ENCODE measurements at regions not wholly inside any gene's neighbourhood (a gene's known extent, or its start where the extent isn't known, plus 50 kb on each side); places are given as distances from the start of the nearest gene placed in this dataset.

DNA sequence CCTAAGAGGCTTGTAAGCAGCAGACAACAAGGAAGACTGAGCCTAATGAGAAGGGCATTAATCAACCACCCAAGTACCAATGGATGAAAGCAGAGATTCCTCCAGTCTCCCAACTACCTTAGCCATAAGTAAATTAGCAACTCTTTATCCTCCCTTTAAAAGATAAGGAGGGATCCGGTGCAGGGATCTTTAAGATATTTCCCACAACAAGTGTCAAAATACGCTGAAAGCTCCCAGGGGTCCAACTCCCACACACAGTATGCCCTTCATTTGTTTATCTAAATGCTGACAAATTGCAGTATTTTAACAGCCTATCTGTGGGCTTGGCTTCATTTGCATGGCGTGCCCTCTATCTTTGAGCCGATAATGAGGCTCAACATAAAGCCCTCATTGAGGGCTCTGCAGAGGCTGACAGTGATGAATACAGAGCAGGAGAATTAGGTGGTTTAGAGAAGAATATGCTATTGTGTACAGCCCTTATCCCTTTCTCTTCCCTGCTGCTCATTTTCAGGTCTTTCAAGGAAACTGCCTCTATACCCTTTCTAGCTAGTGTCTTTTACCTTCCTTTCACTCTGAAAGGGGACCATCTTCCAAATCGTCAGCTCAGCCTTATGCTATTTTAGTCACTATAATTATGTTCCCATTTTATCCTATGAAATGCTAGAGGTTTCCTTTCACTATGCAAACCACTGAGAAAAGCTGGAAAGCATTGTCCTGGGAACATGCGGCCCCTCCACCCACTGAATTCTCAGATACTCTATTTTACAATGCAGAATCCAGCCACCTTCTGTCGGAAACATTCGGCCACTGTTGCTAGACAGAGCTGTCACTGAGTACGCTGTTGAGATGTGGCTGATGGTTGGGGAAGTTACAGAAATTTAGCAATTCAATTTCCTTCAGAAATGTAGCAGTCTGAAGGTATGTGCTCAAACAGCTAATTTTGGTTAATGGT, 575.2 kb upstream of the JAG1 start:
- H3K36me3 ChIP-seq (ENCODE audit: control insufficient read depth, insufficient read depth, low read length): no peaks in the 10 kb centered on the region; the same call in 1 of the 2 replicates
- intact Hi-C loops (cut with micrococcal nuclease; ENCODE audit: unreplicated experiment): no loop called here
- no peaks in the 10 kb centered on the region for H3K4me1 ChIP-seq (ENCODE audit: control insufficient read depth, insufficient read depth, low read length)
- ATAC-seq (no peak), DNase-seq (ENCODE audit: low read depth, low spot score) (no peak)
- TF ChIP-seq, protein P1, sequence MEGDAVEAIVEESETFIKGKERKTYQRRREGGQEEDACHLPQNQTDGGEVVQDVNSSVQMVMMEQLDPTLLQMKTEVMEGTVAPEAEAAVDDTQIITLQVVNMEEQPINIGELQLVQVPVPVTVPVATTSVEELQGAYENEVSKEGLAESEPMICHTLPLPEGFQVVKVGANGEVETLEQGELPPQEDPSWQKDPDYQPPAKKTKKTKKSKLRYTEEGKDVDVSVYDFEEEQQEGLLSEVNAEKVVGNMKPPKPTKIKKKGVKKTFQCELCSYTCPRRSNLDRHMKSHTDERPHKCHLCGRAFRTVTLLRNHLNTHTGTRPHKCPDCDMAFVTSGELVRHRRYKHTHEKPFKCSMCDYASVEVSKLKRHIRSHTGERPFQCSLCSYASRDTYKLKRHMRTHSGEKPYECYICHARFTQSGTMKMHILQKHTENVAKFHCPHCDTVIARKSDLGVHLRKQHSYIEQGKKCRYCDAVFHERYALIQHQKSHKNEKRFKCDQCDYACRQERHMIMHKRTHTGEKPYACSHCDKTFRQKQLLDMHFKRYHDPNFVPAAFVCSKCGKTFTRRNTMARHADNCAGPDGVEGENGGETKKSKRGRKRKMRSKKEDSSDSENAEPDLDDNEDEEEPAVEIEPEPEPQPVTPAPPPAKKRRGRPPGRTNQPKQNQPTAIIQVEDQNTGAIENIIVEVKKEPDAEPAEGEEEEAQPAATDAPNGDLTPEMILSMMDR (IDR thresholded peaks at IDR 0.05): no peak
- TF ChIP-seq POLR2AphosphoS5 (IDR thresholded peaks at IDR 0.05; ENCODE audit: low read depth, low read length) (no peak), TCF7L2 (IDR thresholded peaks at IDR 0.05; ENCODE audit: low read depth, low read length) (no peak), SIN3A (IDR thresholded peaks at IDR 0.05; ENCODE audit: borderline replicate concordance, insufficient read depth, low read depth, low read length) (no peak)
- TF ChIP-seq, protein P2, sequence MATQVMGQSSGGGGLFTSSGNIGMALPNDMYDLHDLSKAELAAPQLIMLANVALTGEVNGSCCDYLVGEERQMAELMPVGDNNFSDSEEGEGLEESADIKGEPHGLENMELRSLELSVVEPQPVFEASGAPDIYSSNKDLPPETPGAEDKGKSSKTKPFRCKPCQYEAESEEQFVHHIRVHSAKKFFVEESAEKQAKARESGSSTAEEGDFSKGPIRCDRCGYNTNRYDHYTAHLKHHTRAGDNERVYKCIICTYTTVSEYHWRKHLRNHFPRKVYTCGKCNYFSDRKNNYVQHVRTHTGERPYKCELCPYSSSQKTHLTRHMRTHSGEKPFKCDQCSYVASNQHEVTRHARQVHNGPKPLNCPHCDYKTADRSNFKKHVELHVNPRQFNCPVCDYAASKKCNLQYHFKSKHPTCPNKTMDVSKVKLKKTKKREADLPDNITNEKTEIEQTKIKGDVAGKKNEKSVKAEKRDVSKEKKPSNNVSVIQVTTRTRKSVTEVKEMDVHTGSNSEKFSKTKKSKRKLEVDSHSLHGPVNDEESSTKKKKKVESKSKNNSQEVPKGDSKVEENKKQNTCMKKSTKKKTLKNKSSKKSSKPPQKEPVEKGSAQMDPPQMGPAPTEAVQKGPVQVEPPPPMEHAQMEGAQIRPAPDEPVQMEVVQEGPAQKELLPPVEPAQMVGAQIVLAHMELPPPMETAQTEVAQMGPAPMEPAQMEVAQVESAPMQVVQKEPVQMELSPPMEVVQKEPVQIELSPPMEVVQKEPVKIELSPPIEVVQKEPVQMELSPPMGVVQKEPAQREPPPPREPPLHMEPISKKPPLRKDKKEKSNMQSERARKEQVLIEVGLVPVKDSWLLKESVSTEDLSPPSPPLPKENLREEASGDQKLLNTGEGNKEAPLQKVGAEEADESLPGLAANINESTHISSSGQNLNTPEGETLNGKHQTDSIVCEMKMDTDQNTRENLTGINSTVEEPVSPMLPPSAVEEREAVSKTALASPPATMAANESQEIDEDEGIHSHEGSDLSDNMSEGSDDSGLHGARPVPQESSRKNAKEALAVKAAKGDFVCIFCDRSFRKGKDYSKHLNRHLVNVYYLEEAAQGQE (IDR thresholded peaks at IDR 0.05; ENCODE audit: insufficient read depth in 1 of 2, low read depth in 2 of 2, low read length in 1 of 2): no peak
- ChIA-PET CTCF (no interaction called here), POLR2A (no interaction called here)
- no peak overlapping the region for H3K27ac ChIP-seq (ENCODE audit: low read length)
- no peaks in the 10 kb centered on the region; the same call in 1 of the 2 replicates for H3K9me3 ChIP-seq (ENCODE audit: control insufficient read depth, insufficient read depth, low read depth, low read length)
- in situ Hi-C loops (cut with HindIII; ENCODE audit: low pct_unique_long_range_greater_than_20kb, low sequenced_read_pairs): no loop called here
- BruUV-seq (replicated peaks): no TSS peak
- no peaks in the 10 kb centered on the region for H3K27me3 ChIP-seq (ENCODE audit: control insufficient read depth, insufficient read depth, low read length)
- no peak overlapping the region for H3K4me3 ChIP-seq (ENCODE audit: low read depth in 2 of 2, low read length in 2 of 2)

DNA sequence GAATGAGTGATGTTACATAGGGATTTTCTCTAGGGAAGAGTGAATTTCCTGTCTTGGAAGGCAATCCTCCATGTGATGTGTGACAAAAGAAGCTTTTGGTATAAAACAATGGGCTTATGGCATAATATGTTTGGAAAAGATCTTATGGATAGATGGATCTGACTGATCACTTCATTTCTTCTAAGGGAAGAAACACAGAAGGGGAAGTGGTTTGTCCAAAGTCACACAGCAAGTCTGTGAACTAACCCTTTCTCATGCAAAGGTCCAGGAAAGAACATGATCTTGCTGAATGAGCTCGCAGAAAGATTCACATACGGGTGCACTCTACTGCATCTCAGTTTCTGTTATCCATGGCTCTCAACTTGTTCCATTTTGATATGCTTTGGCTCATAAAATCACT, 575.9 kb upstream of the JAG1 start:
- no TSS peak for BruUV-seq (replicated peaks)
- H3K4me3 ChIP-seq (ENCODE audit: low read depth in 2 of 2, low read length in 2 of 2): no peak overlapping the region
- H3K27ac ChIP-seq (ENCODE audit: low read length): no peak overlapping the region
- ATAC-seq (no peak), DNase-seq (ENCODE audit: low read depth, low spot score) (no peak)
- H3K4me1 ChIP-seq (ENCODE audit: control insufficient read depth, insufficient read depth, low read length): no peaks in the 10 kb centered on the region
- ChIA-PET CTCF (no interaction called here), POLR2A (no interaction called here)
- H3K36me3 ChIP-seq (ENCODE audit: control insufficient read depth, insufficient read depth, low read length): no peaks in the 10 kb centered on the region; the same call in 1 of the 2 replicates
- H3K27me3 ChIP-seq (ENCODE audit: control insufficient read depth, insufficient read depth, low read length): no peaks in the 10 kb centered on the region
- in situ Hi-C loops (cut with HindIII; ENCODE audit: low pct_unique_long_range_greater_than_20kb, low sequenced_read_pairs): no loop called here
- TF ChIP-seq, protein P1 (IDR thresholded peaks at IDR 0.05): no peak
- TF ChIP-seq POLR2AphosphoS5 (IDR thresholded peaks at IDR 0.05; ENCODE audit: low read depth, low read length) (no peak), TCF7L2 (IDR thresholded peaks at IDR 0.05; ENCODE audit: low read depth, low read length) (no peak), SIN3A (IDR thresholded peaks at IDR 0.05; ENCODE audit: borderline replicate concordance, insufficient read depth, low read depth, low read length) (no peak)
- TF ChIP-seq, protein P2 (IDR thresholded peaks at IDR 0.05; ENCODE audit: insufficient read depth in 1 of 2, low read depth in 2 of 2, low read length in 1 of 2): no peak
- intact Hi-C loops (cut with micrococcal nuclease; ENCODE audit: unreplicated experiment): no loop called here
- peaks cover 3% of the 10 kb centered on the region; the same call in 1 of the 2 replicates for H3K9me3 ChIP-seq (ENCODE audit: control insufficient read depth, insufficient read depth, low read depth, low read length)

Data from Panc1 (cell line).